ENCODE measurements at regions not wholly inside any gene's neighbourhood (a gene's known extent, or its start where the extent isn't known, plus 50 kb on each side); places are given as distances from the start of the nearest gene placed in this dataset.
A peak's percentile ranks its signal among the peaks of the same experiment; 100 is the strongest.
"Not testable (repeated sequence)": the region's sequence is repeated elsewhere in the genome, so short reads cannot be mapped to it uniquely, and the experiment has no call there.

GRCh38 chr3:184440151-184440550, 60.3 kb downstream of the CHRD start:
- no peak for DNase-seq

DNA sequence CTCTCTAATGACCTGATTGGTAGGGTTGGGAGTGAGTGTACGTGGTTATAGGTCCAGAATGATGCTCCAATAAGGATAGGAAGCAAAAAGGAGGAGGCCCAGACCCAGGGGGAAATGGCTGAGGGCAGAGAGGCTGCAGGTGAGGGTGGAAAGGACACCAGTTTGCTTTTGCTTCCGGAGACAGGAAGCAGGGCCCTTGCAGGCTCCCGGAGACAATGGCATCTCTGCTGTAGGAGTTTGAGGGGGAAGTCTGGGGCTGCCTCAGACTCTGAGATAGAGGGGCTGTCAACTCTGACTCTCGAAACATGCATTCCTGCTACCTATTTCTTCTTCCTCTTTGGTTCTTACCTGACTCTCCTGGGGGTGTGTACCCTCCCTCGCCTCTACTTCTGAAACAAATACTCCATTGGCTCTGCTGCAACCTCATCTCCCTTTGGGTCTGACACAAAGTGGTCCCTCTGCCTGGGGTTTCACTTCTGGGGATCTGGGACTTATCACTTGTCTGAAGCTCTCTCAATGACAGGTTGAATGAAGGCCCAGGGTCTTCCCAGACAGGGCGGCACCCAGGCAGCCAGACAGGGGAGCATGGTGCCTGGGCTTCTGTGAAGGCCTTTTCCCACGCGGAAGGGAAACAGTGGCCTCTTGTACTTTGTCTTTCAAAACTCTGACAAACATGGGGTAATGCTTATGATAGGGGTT, 61.5 kb downstream of the CHRD start:
- no peak for DNase-seq

DNA sequence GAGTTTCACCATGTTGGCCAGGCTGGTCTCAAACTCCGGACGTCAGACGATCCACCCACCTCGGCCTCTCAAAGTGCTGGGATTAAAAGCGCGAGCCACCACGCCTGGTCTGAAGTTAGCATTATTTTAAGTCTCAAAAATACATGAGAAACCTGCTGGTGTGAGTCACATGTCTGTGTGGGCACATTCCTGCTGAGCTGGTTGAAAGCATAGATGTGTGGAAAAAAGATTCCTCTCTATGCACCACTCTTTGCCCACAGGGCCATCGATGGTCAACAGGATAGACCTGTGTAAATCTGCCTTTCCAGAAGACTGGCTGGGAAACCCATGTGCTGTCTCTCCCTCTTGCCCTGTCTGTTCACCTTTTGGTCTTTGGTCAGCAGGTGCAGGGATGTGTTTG, 63.5 kb downstream of the CHRD start:
- DNase-seq, result no peak

DNA sequence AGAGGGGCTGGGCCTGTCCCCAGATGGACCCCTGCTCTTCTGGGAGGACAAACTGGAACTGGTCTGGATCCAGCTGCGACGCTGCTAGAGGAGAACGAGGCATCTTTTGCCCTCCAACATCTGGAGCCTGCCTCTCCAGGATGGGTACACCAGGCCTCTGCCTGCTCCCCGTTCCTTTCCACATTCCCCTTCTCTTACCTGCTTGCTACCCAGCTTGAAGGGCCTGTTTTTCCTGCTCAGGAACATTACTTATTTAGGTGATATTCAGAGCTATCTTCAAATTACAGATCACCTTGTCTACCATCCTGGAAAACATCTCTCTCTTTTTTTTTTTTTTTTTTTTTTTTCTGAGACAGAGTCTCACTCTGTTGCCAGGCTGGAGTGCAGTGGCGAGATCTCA, 64.0 kb downstream of the CHRD start:
- no peak for DNase-seq

DNA sequence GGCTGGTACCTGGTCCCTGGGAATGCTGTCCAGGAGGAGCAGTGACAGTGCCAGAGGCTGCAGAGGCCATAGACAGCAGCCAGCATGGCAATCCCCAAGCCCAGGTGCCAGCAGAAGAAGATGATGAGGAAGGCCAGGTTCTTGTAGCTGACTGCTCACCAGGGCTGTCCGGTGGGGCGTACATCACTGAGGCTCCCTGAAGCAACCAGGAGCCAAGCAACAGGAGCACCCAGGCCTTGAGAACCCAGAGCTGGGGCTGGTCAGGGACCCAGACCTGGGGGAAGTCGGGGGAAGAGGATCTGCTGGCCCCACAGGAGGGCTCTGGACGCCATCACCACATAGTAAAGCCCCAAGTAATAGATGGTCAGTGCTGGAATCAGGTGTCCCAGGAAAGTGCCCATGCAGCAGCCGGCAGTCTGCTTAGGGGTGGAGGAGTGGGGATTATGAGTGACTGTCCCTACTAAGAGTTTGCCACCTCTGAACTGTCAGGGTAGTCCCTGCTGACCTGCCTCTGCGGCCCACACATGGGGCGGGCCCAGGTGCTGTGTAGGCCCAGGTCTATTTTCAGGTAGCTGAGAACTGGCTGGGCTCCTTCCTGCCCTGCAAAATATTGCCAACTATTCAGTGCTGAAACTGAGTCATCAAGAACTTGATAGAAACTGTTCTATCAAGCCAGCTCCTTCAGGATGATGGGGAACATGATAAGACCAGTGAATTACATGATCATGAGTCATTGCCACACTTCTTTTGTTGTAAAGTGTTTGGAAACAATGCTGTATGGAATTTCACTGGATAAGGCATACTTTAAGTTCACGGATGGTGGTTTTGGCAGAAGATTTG, 68.7 kb downstream of the CHRD start:
- no peak for DNase-seq

DNA sequence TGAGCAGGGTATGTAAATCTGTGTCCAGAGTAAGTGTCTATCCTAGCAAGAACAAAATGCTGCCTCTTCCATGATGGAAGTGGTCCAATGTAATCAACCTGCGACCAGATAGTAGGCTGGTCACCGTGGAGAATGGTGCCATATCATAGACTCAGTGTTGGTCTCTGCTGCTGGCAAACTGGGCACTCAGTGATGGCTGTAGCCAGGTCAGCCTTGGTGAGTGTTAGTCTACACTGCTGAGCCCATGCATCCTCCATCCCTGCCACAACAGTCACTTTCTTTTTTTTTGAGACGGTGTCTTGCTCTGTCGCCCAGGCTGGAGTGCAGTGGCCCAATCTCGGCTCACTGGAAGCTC, 69.3 kb downstream of the CHRD start:
- no peak for DNase-seq

DNA sequence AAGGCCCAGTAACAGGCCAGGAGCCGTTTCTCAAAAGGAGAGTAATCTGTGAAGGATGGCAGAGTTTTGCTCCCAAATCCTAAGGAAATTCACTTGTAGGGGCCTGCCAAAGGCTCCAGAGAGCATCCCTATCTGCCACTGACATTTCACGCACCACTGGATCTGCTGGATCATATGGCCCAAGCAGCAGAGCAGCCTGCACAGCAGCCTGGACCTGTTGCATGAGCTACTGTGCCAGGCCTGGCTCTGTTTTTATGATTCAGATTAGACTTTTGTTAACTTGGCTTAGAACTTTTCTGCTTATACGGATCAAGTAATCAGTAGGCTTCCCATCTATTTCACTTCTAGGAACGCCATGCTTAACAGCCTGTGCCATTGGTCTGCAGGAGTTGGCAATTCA, 70.7 kb downstream of the CHRD start:
- DNase-seq, result no peak

DNA sequence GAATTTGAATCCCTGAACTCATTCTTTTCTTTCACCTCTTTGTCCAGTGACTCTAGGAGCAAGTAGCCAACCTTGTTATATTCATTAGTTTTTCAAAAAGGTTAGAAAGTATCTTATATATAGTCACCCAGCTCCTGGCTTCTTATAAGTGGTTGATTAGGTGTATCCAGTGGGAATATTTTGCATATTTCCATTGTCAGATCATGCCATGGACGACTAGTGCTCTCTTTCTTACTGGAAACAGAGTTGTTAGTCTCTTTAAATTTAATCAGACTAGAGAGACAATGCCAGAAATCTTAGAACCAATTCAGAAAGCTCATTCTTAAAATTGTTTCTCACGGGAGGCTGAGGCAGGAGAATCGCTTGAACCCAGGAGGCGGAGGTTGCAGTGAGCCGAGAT, 73.4 kb downstream of the CHRD start:
- no peak for DNase-seq

DNA sequence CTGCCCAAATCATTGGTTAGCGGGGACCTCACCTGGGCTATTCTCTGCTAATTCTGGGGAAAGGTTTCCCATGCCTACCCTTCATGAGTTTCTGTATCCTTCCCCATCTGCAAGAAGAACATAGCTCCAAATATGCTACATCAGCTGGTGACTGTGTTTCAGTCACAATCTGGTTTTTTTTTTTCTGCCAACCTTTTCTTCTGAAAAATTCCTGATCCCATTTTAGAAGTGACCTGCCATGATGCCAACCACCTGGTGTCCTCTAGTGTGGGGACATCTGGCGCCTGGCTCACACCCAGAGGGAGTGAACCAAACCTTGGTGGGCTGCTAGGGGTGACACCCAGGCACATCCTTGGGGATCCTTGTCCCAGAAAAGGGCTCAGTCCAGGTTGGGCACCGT, 76.1 kb downstream of the CHRD start:
- DNase-seq, result peak in 1 of 2 experiments; percentile 46

DNA sequence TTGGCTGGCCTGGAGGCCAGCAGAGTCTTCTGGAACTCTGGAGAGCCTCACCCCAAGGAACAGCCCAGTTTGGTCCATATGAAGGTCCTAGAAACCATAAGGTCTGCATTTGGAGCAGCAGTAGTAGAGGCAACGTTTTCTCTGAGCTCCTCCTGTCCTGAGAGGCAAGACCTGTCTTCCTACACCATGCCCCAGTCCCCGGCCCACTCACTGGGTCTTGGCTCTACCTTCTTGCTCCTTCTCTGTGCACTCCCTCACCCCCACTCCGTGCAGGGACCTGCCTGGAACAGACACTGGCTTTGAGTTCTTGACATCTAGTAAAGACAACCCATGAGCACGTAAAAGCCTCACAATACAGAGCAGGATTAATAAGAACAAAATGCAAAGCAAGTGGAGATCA, 76.6 kb downstream of the CHRD start:
- no peak for DNase-seq

- DNase-seq, result peak; percentile 45 to 82
Observed at GRCh38 chr3:184457329-184457728, 77.5 kb downstream of the CHRD start.

GRCh38 chr3:184457784-184458377, 78.0 kb downstream of the CHRD start:
- DNase-seq, result not testable (repeated sequence)

DNA sequence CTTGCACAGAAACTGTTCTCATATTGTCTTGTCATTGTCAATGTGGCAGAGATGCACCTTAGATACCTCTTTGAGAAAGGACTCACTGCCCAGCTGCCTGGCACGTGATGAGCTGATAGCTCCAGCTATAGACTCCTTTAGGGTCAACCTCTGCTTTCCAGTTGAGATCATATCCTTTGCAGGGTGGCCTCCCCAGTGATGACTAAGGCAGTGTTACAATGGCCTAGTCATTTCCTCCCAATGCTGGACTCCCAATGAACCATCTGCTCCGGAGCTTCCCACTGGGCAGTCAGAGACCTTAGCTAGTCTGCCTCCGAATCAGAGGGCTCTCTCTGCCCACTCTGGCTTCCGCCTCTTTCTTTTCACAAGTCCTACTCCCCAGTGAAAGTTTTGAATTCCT, 79.5 kb downstream of the CHRD start:
- no peak for DNase-seq

DNA sequence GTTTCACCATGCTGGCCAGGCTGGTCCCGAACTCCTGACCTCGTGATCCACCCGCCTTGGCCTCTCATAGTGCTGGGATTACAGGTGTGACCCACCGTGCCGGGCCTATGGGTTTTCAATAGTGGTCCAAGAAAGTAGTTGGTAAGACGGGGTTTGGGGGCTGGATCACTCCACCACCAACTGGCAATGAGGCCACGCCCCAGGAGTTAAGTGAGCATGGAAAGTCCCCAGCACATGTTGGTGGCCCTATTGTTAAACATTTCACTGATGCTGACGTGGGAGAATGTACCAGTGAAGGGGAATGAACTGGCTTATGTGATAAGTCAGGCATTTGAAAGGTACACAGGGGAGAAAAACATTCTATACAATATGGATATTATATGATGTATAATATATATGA, 80.4 kb downstream of the CHRD start:
- no peak for DNase-seq

GRCh38 chr3:184461219-184461618, 81.4 kb downstream of the CHRD start:
- DNase-seq, result no peak

- no peak for DNase-seq
Observed at GRCh38 chr3:184465883-184466412, 86.1 kb downstream of the CHRD start.

GRCh38 chr3:184466413-184466960, 86.6 kb downstream of the CHRD start:
- DNase-seq, result peak in 1 of 2 experiments; percentile 35

- DNase-seq, result no peak
Observed at GRCh38 chr3:184467171-184467570, 87.3 kb downstream of the CHRD start.

- no peak for DNase-seq
Observed at GRCh38 chr3:184470551-184470950, 90.7 kb downstream of the CHRD start.

DNA sequence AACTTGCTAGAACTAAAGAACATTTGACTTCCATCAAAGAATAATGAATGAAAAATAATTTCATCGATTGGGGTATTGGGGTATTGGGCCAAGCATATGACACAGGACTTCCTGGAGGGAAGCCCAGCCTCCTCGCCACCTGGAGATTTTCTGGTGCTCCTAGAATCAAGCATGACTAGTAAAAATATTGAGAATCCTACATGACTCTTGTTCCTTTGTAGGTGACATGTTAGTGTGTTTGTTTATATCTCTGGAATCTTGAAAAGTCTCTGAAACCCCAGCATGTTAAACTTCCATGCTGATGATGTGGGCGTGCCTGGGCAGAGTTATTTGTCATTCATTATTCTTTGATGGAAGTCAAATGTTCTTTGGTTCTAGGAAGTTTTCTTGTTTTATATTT, 90.1 kb upstream of the EPHB3 start:
- DNase-seq, result no peak

GRCh38 chr3:184472723-184473428, 88.7 kb upstream of the EPHB3 start:
- no peak for DNase-seq

- no peak for DNase-seq
Observed at GRCh38 chr3:184474897-184475296, 86.7 kb upstream of the EPHB3 start.

- DNase-seq, result no peak
Observed at GRCh38 chr3:184477940-184478339, 83.6 kb upstream of the EPHB3 start.
